H1 (cell line): ENCODE measurements at regions not wholly inside any gene's neighbourhood (a gene's known extent, or its start where the extent isn't known, plus 50 kb on each side); places are given as distances from the start of the nearest gene placed in this dataset.

Experiments
- HDAC2 ChIP-seq, 2 experiments: fragments of 300-600 bp in 1 of 2; sonication (generic) in 1 of 2; IDR thresholded peaks; 2 replicates each; pipeline ENCODE4 v1.6.1; 2011 to 2012; ENCODE audit warnings: low read depth in 2 of 2, low read length in 2 of 2, mild to moderate bottlenecking in 2 of 2, moderate library complexity in 2 of 2, borderline replicate concordance in 1 of 2, inconsistent platforms in 1 of 2
- KDM1A ChIP-seq: fragments of 200-600, 300-600 bp; sonication (generic); IDR thresholded peaks from 2 replicates; pipeline ENCODE4 v1.7.1; 2016; ENCODE audit warnings: mild to moderate bottlenecking, low read length, borderline replicate concordance
- KDM5A ChIP-seq: fragments of 200-600 bp; IDR thresholded peaks from 2 replicates; pipeline ENCODE4 v1.7.1; 2012; ENCODE audit warnings: mild to moderate bottlenecking, low read length, inconsistent platforms, mixed read lengths
- MAFK ChIP-seq: IDR thresholded peaks from 2 replicates; pipeline ENCODE4 v1.6.1; 2012; ENCODE audit warnings: low read depth, mild to moderate bottlenecking, improper control_type of control experiment, low read length
- PHF8 ChIP-seq: fragments of 200-600 bp; sonication (generic); conservative IDR thresholded peaks from 2 replicates; pipeline ENCODE4 v1.7.1; 2012; ENCODE audit warnings: low read depth, mild to moderate bottlenecking, inconsistent platforms, low read length, moderate library complexity
- POU5F1 ChIP-seq: IDR thresholded peaks from 2 replicates; pipeline ENCODE4 v1.6.1; 2011; ENCODE audit warnings: low read depth, mild to moderate bottlenecking, low read length, moderate library complexity
- RXRA ChIP-seq: IDR thresholded peaks from 2 replicates; pipeline ENCODE4 v1.6.1; 2011; ENCODE audit warnings: low read depth, mild to moderate bottlenecking, low read length, moderate library complexity; ENCODE audit not compliant: insufficient read depth
- ZNF274 ChIP-seq: IDR thresholded peaks from 2 replicates; pipeline ENCODE4 v1.7.0; 2012; ENCODE audit warnings: low read length, borderline replicate concordance; ENCODE audit errors: extremely low read depth

DNA sequence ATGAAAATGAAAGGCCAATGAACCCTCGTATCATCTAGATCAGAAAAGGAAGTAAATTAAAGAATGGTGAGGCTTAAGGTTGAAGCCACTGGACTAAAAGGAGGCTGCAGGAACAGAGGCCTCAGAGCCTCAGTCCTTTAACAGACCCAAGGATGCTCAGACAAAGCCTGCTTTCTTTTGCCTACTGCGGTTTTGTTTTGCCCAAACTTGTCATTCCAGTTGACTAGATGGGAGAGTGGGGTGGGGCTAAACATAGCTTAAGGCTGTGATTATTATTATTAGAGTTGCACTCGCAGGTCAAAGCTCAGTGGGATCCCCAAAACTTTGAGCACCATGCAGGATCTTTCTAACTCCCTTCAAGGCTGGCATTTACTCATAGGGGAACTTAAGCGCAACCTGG is 163.9 kb downstream of the RBM46 start (continued):
- TF ChIP-seq ZNF274 (no peak), MAFK (no peak), POU5F1 (no peak), KDM5A (no peak), KDM1A (no peak), HDAC2 (IDR thresholded peaks at IDR 0.05; ENCODE audit: borderline replicate concordance in 1 of 2, low read depth in 2 of 2, low read length in 2 of 2) (no peak), RXRA (no peak), PHF8 (no peak)
